ENCODE measurements at regions not wholly inside any gene's neighbourhood (a gene's known extent, or its start where the extent isn't known, plus 50 kb on each side); places are given as distances from the start of the nearest gene placed in this dataset.

GRCh38 chr16:52825892-52826291 lies 226.8 kb downstream of the CHD9NB start:
- H3K27ac Mint-ChIP-seq = no peak overlapping the region
- DNase-seq (ENCODE audit: low spot score, unreplicated experiment) = no peak
- TF ChIP-seq, protein P1, sequence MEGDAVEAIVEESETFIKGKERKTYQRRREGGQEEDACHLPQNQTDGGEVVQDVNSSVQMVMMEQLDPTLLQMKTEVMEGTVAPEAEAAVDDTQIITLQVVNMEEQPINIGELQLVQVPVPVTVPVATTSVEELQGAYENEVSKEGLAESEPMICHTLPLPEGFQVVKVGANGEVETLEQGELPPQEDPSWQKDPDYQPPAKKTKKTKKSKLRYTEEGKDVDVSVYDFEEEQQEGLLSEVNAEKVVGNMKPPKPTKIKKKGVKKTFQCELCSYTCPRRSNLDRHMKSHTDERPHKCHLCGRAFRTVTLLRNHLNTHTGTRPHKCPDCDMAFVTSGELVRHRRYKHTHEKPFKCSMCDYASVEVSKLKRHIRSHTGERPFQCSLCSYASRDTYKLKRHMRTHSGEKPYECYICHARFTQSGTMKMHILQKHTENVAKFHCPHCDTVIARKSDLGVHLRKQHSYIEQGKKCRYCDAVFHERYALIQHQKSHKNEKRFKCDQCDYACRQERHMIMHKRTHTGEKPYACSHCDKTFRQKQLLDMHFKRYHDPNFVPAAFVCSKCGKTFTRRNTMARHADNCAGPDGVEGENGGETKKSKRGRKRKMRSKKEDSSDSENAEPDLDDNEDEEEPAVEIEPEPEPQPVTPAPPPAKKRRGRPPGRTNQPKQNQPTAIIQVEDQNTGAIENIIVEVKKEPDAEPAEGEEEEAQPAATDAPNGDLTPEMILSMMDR (IDR thresholded peaks at IDR 0.05; ENCODE audit: unreplicated experiment) = no peak
- H3K4me1 Mint-ChIP-seq (ENCODE audit: low read depth) = peaks cover 5% of the 10 kb centered on the region
- peaks cover 7% of the 10 kb centered on the region for H3K9me3 Mint-ChIP-seq (ENCODE audit: low read depth)
- no peak overlapping the region for H3K4me3 Mint-ChIP-seq (ENCODE audit: low read depth)
- peaks cover 2% of the 10 kb centered on the region for H3K36me3 Mint-ChIP-seq (ENCODE audit: insufficient read depth)
- no peaks in the 10 kb centered on the region for H3K27me3 Mint-ChIP-seq

DNA sequence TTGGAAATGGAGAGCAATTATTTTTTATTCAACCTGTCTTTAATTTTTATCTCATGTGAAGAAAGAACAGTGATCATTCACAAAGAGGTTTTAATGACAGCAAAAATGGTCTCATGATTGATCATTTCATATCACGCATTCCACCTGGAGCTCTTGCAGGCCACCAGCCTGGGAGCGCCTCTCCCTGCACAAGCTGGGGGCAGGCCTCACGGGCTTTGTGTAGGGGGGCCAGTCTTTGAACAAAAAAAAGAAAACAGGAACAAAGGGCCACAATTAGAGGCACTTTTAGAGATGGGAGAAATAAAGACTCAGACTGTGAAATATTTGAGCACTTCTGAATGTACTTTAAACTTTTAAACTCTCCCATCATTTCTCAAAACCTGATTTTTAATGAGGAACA lies 232.9 kb downstream of the CHD9NB start:
- H3K36me3 Mint-ChIP-seq (ENCODE audit: insufficient read depth) = no peaks in the 10 kb centered on the region
- TF ChIP-seq, protein P1 (IDR thresholded peaks at IDR 0.05; ENCODE audit: unreplicated experiment) = no peak
- no peaks in the 10 kb centered on the region for H3K9me3 Mint-ChIP-seq (ENCODE audit: low read depth)
- H3K27ac Mint-ChIP-seq = peak overlapping the region; percentile 65
- no peak for DNase-seq (ENCODE audit: low spot score, unreplicated experiment)
- H3K27me3 Mint-ChIP-seq = no peaks in the 10 kb centered on the region
- H3K4me1 Mint-ChIP-seq (ENCODE audit: low read depth) = peaks cover 14% of the 10 kb centered on the region
- H3K4me3 Mint-ChIP-seq (ENCODE audit: low read depth) = no peak overlapping the region

GRCh38 chr16:52819405-52819804 lies 233.3 kb downstream of the CHD9NB start:
- Mint-ChIP-seq H3K4me1 (ENCODE audit: low read depth) (peaks cover 14% of the 10 kb centered on the region), H3K9me3 (ENCODE audit: low read depth) (no peaks in the 10 kb centered on the region), H3K27ac (no peak overlapping the region), H3K27me3 (no peaks in the 10 kb centered on the region), H3K4me3 (ENCODE audit: low read depth) (no peak overlapping the region), H3K36me3 (ENCODE audit: insufficient read depth) (no peaks in the 10 kb centered on the region)
- no peak for DNase-seq (ENCODE audit: low spot score, unreplicated experiment)
- TF ChIP-seq, protein P1 (IDR thresholded peaks at IDR 0.05; ENCODE audit: unreplicated experiment) = no peak

GRCh38 chr16:52817696-52818095 lies 235.0 kb downstream of the CHD9NB start:
- H3K4me1 Mint-ChIP-seq (ENCODE audit: low read depth) = peaks cover 14% of the 10 kb centered on the region
- no peaks in the 10 kb centered on the region for H3K36me3 Mint-ChIP-seq (ENCODE audit: insufficient read depth)
- TF ChIP-seq, protein P1 (IDR thresholded peaks at IDR 0.05; ENCODE audit: unreplicated experiment) = no peak
- no peak overlapping the region for H3K27ac Mint-ChIP-seq
- no peaks in the 10 kb centered on the region for H3K27me3 Mint-ChIP-seq
- DNase-seq (ENCODE audit: low spot score, unreplicated experiment) = no peak
- H3K4me3 Mint-ChIP-seq (ENCODE audit: low read depth) = no peak overlapping the region
- H3K9me3 Mint-ChIP-seq (ENCODE audit: low read depth) = peaks cover 6% of the 10 kb centered on the region

- Mint-ChIP-seq H3K9me3 (ENCODE audit: low read depth) (peaks cover 6% of the 10 kb centered on the region), H3K4me1 (ENCODE audit: low read depth) (peaks cover 14% of the 10 kb centered on the region), H3K4me3 (ENCODE audit: low read depth) (no peak overlapping the region), H3K36me3 (ENCODE audit: insufficient read depth) (no peaks in the 10 kb centered on the region), H3K27me3 (no peaks in the 10 kb centered on the region), H3K27ac (no peak overlapping the region)
- TF ChIP-seq, protein P1 (IDR thresholded peaks at IDR 0.05; ENCODE audit: unreplicated experiment) = no peak
- DNase-seq (ENCODE audit: low spot score, unreplicated experiment) = no peak
These were observed 235.7 kb downstream of the CHD9NB start for GRCh38 chr16:52816993-52817392.

All from progenitor cell of endocrine pancreas (in vitro differentiated cells).